GM19468 (cell line): ENCODE measurements at regions not wholly inside any gene's neighbourhood (a gene's known extent, or its start where the extent isn't known, plus 50 kb on each side); places are given as distances from the start of the nearest gene placed in this dataset.

Experiments used
- ATAC-seq: cut with Tn5 transposase; IDR thresholded peaks from one replicate; pipeline ENCODE4 v1.9.1; 2021; ENCODE audit warnings: mild to moderate bottlenecking, moderate library complexity, moderate number of reproducible peaks; ENCODE audit not compliant: unreplicated experiment; ENCODE audit errors: extremely low read depth

- ATAC-seq, result no peak
These were observed 532.7 kb downstream of the TDRD15 start for GRCh38 chr2:21656330-21657075.

- ATAC-seq, result no peak
These were observed 533.7 kb downstream of the TDRD15 start for GRCh38 chr2:21657445-21657844.

GRCh38 chr2:21658269-21658668, 534.5 kb downstream of the TDRD15 start:
- no peak for ATAC-seq

- ATAC-seq, result no peak
These were observed 535.2 kb downstream of the TDRD15 start for GRCh38 chr2:21658907-21659477.

GRCh38 chr2:21664083-21664482, 540.3 kb downstream of the TDRD15 start:
- ATAC-seq, result no peak

GRCh38 chr2:21667638-21668037, 543.9 kb downstream of the TDRD15 start:
- ATAC-seq, result no peak

- no peak for ATAC-seq
These were observed 544.4 kb downstream of the TDRD15 start for GRCh38 chr2:21668078-21668710.

- ATAC-seq, result no peak
These were observed 552.3 kb downstream of the TDRD15 start for GRCh38 chr2:21676041-21676440.

- no peak for ATAC-seq
These were observed 552.9 kb downstream of the TDRD15 start for GRCh38 chr2:21676676-21677075.

GRCh38 chr2:21683838-21684237, 560.1 kb downstream of the TDRD15 start:
- ATAC-seq, result no peak

- no peak for ATAC-seq
These were observed 563.8 kb downstream of the TDRD15 start for GRCh38 chr2:21687589-21687988.

- no peak for ATAC-seq
These were observed 566.2 kb downstream of the TDRD15 start for GRCh38 chr2:21690005-21690404.

- ATAC-seq, result no peak
These were observed 569.3 kb downstream of the TDRD15 start for GRCh38 chr2:21693081-21693480.

- ATAC-seq, result no peak
These were observed 570.5 kb downstream of the TDRD15 start for GRCh38 chr2:21694079-21694878.

GRCh38 chr2:21696900-21697299, 573.1 kb downstream of the TDRD15 start:
- no peak for ATAC-seq

GRCh38 chr2:21700644-21701043, 576.9 kb downstream of the TDRD15 start:
- ATAC-seq, result no peak

- no peak for ATAC-seq
These were observed 586.3 kb downstream of the TDRD15 start for GRCh38 chr2:21710031-21710430.

GRCh38 chr2:21710496-21710895, 586.7 kb downstream of the TDRD15 start:
- no peak for ATAC-seq

- no peak for ATAC-seq
These were observed 592.1 kb downstream of the TDRD15 start for GRCh38 chr2:21715887-21716286.

GRCh38 chr2:21727101-21727500, 603.3 kb downstream of the TDRD15 start:
- no peak for ATAC-seq

GRCh38 chr2:21728133-21728532, 604.4 kb downstream of the TDRD15 start:
- no peak for ATAC-seq
